GM23338 (cell line): ENCODE measurements at regions not wholly inside any gene's neighbourhood (a gene's known extent, or its start where the extent isn't known, plus 50 kb on each side); places are given as distances from the start of the nearest gene placed in this dataset.

Experiments used
- ATAC-seq: fragments of 200-7000 bp; cut with Tn5 transposase; 3 replicates; pipeline ENCODE4 v1.9.1; 2020
- DNase-seq: peaks from one replicate; pipeline ENCODE4 v3.0.0-alpha.2; 2015; ENCODE audit warnings: low spot score
- H2AFZ ChIP-seq: fragments of 200-600 bp; sonication (generic); 2 replicates; pipeline ENCODE4 v1.8.0; 2016; ENCODE audit warnings: antibody characterized with exemption, mild to moderate bottlenecking, moderate library complexity
- H3F3A ChIP-seq: fragments of 200-600 bp; sonication (generic); replicated peaks from 2 replicates; pipeline ENCODE4 v1.8.0; 2017; ENCODE audit warnings: antibody characterized with exemption, mixed run types, low read depth
- H3K27ac ChIP-seq: fragments of 200-600 bp; sonication (generic); 2 replicates; pipeline ENCODE4 v1.6.1; 2016; ENCODE audit warnings: low read depth
- H3K27me3 ChIP-seq: fragments of 200-600 bp; sonication (generic); 2 replicates; pipeline ENCODE4 v1.8.0; 2016; ENCODE audit warnings: mild to moderate bottlenecking, mixed run types, moderate library complexity; ENCODE audit not compliant: insufficient read depth
- H3K36me3 ChIP-seq: fragments of 200-600 bp; sonication (generic); 2 replicates; pipeline ENCODE4 v1.8.0; 2016; ENCODE audit warnings: mild to moderate bottlenecking; ENCODE audit not compliant: insufficient read depth
- H3K4me1 ChIP-seq: fragments of 200-600 bp; sonication (generic); 2 replicates; pipeline ENCODE4 v1.8.0; 2016; ENCODE audit warnings: mild to moderate bottlenecking, moderate library complexity; ENCODE audit not compliant: insufficient read depth
- H3K4me2 ChIP-seq: fragments of 200-600 bp; sonication (generic); 2 replicates; pipeline ENCODE4 v1.7.1; 2017; ENCODE audit warnings: mixed run types
- H3K4me3 ChIP-seq: fragments of 200-600 bp; sonication (generic); 2 replicates; pipeline ENCODE4 v1.6.1; 2016; ENCODE audit warnings: mixed run types
- H3K79me2 ChIP-seq: fragments of 200-600 bp; sonication (generic); replicated peaks from 2 replicates; pipeline ENCODE4 v1.8.0; 2017; ENCODE audit warnings: mild to moderate bottlenecking; ENCODE audit not compliant: insufficient read depth
- H3K9me2 ChIP-seq: fragments of 200-600 bp; sonication (generic); 2 replicates; pipeline ENCODE4 v1.8.0; 2017; ENCODE audit not compliant: insufficient read depth
- H4K20me1 ChIP-seq: fragments of 200-600 bp; sonication (generic); replicated peaks from 2 replicates; pipeline ENCODE4 v1.8.0; 2017; ENCODE audit warnings: mild to moderate bottlenecking; ENCODE audit not compliant: insufficient read depth
- H3K27ac Mint-ChIP-seq: 2 replicates; pipeline ENCODE4 v1.8.0; 2020; ENCODE audit warnings: inconsistent platforms, mild to moderate bottlenecking, moderate library complexity, mixed read lengths
- H3K27me3 Mint-ChIP-seq: 3 replicates; pipeline ENCODE4 v1.8.0; 2022; ENCODE audit warnings: low read depth, mild to moderate bottlenecking, moderate library complexity, mixed read lengths, inconsistent platforms; ENCODE audit not compliant: insufficient read depth, poor library complexity
- H3K36me3 Mint-ChIP-seq: 3 replicates; pipeline ENCODE4 v1.8.0; 2021; ENCODE audit warnings: low read depth, mild to moderate bottlenecking, inconsistent platforms, moderate library complexity, mixed read lengths
- H3K4me1 Mint-ChIP-seq: 3 replicates; pipeline ENCODE4 v1.8.0; 2020; ENCODE audit warnings: mild to moderate bottlenecking, inconsistent platforms, mixed read lengths
- H3K4me3 Mint-ChIP-seq: 3 replicates; pipeline ENCODE4 v1.8.0; 2021; ENCODE audit warnings: moderate library complexity, mild to moderate bottlenecking, inconsistent platforms, mixed read lengths
- H3K9me3 Mint-ChIP-seq: 3 replicates; pipeline ENCODE4 v1.8.0; 2020; ENCODE audit warnings: moderate library complexity, mild to moderate bottlenecking, inconsistent platforms, mixed read lengths
- CREB1 ChIP-seq: fragments of 250-450 bp; sonication (Bioruptor Pico); IDR thresholded peaks from 2 replicates; pipeline ENCODE4 v1.5.0; 2020; ENCODE audit warnings: low read depth, mild to moderate bottlenecking, moderate library complexity
- EZH2 ChIP-seq: fragments of 200-600 bp; sonication (generic); IDR thresholded peaks from one replicate; pipeline ENCODE4 v1.8.0; 2017; ENCODE audit warnings: antibody characterized with exemption, mild to moderate bottlenecking, low read depth; ENCODE audit not compliant: unreplicated experiment
- EZH2phosphoT487 ChIP-seq: fragments of 200-600 bp; sonication (generic); IDR thresholded peaks from one replicate; pipeline ENCODE4 v1.8.1; 2018; ENCODE audit warnings: antibody characterized with exemption; ENCODE audit not compliant: unreplicated experiment
- JUNB ChIP-seq: IDR thresholded peaks from one replicate; pipeline ENCODE4 v1.6.1; 2016; ENCODE audit warnings: antibody characterized with exemption; ENCODE audit not compliant: unreplicated experiment
- NANOG ChIP-seq: IDR thresholded peaks from 2 replicates; pipeline ENCODE4 v1.6.1; 2016; ENCODE audit warnings: antibody characterized with exemption, borderline replicate concordance
- POLR2AphosphoS5 ChIP-seq: IDR thresholded peaks from 2 replicates; pipeline ENCODE4 v1.6.1; 2016; ENCODE audit warnings: antibody characterized with exemption, low read depth
- STAT1 ChIP-seq: IDR thresholded peaks from one replicate; pipeline ENCODE4 v1.6.1; 2016; ENCODE audit warnings: antibody characterized with exemption; ENCODE audit not compliant: unreplicated experiment
- ZNF114 ChIP-seq: fragments of 250-450 bp; sonication (Bioruptor Pico); IDR thresholded peaks from 2 replicates; pipeline ENCODE4 v1.5.0; 2020; ENCODE audit warnings: mild to moderate bottlenecking, moderate library complexity
- ZNF331 ChIP-seq: fragments of 250-450 bp; sonication (Bioruptor Pico); IDR thresholded peaks from 2 replicates; pipeline ENCODE4 v1.5.0; 2020; ENCODE audit warnings: low read depth, mild to moderate bottlenecking, moderate library complexity
- TF ChIP-seq, protein P1 (sequence below): fragments of 250-450 bp; sonication (Bioruptor Pico); IDR thresholded peaks from 2 replicates; pipeline ENCODE4 v1.5.0; 2020; ENCODE audit warnings: mild to moderate bottlenecking, moderate library complexity
- TF ChIP-seq, protein P2 (sequence below): IDR thresholded peaks from 2 replicates; pipeline ENCODE4 v1.6.1; 2016; ENCODE audit warnings: antibody characterized with exemption
- TF ChIP-seq, protein P3 (sequence below), 2 experiments: fragments of 200-600 bp in 1 of 2; sonication (generic) in 1 of 2; conservative IDR thresholded peaks; 2 replicates each; pipeline versions ENCODE4 v1.5.1 to v1.6.1; 2016 to 2017; ENCODE audit warnings: antibody characterized with exemption in 2 of 2, low read depth in 2 of 2, mild to moderate bottlenecking in 2 of 2, moderate library complexity in 1 of 2
- TF ChIP-seq, protein P4 (sequence below): IDR thresholded peaks from one replicate; pipeline ENCODE4 v1.6.1; 2018; ENCODE audit warnings: antibody characterized with exemption; ENCODE audit not compliant: unreplicated experiment

DNA sequence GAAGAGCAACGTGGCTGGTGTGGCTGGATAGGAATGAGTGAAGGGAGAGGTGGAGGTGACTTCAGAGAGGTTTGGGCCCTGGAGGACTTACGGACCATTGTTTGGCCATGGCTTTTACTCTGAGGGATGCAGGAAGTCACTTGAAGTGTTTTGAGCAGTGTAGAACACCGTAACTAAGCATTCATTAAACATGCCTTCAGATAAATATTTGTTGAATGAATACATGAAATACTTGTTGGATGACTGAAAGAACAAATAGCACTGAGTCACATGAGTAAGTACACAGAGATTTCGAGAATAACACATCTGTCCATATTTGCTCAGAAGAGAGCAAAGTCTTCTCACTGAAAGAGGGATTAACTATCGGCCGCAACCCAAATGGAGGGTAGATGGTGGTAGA lies 182.7 kb upstream of the SNX19 start:
- Histone ChIP-seq H3K4me3 (no peak overlapping the region), H3K27me3 (no peaks in the 10 kb centered on the region), H3K36me3 (no peaks in the 10 kb centered on the region), H2AFZ (no peak overlapping the region; the same call in 1 of the 2 replicates), H4K20me1 (no peaks in the 10 kb centered on the region), H3K27ac (no peak overlapping the region), H3K9me2 (peaks cover 13% of the 10 kb centered on the region), H3F3A (no peaks in the 10 kb centered on the region), H3K4me1 (peaks cover 8% of the 10 kb centered on the region; the same call in 1 of the 2 replicates), H3K79me2 (no peaks in the 10 kb centered on the region), H3K4me2 (no peak overlapping the region)
- no peak for DNase-seq
- Mint-ChIP-seq H3K9me3 (0 out of 3 replicates have a peak, but pooled peaks cover under 1% of the 10 kb centered on the region), H3K27ac (no peak overlapping the region), H3K36me3 (0 out of 3 replicates have a peak, but pooled peaks cover under 1% of the 10 kb centered on the region), H3K4me3 (no peak overlapping the region), H3K27me3 (peaks cover 6% of the 10 kb centered on the region), H3K4me1 (peaks cover 2% of the 10 kb centered on the region; the same call in 1 of the 3 replicates)
- ATAC-seq, result no peak
- TF ChIP-seq EZH2 (no peak), ZNF114 (no peak), NANOG (no peak), JUNB (no peak), POLR2AphosphoS5 (no peak), ZNF331 (CRISPR knock-in tag) (no peak), STAT1 (no peak), CREB1 (CRISPR knock-in tag) (no peak), EZH2phosphoT487 (no peak)
- TF ChIP-seq, protein P1, sequence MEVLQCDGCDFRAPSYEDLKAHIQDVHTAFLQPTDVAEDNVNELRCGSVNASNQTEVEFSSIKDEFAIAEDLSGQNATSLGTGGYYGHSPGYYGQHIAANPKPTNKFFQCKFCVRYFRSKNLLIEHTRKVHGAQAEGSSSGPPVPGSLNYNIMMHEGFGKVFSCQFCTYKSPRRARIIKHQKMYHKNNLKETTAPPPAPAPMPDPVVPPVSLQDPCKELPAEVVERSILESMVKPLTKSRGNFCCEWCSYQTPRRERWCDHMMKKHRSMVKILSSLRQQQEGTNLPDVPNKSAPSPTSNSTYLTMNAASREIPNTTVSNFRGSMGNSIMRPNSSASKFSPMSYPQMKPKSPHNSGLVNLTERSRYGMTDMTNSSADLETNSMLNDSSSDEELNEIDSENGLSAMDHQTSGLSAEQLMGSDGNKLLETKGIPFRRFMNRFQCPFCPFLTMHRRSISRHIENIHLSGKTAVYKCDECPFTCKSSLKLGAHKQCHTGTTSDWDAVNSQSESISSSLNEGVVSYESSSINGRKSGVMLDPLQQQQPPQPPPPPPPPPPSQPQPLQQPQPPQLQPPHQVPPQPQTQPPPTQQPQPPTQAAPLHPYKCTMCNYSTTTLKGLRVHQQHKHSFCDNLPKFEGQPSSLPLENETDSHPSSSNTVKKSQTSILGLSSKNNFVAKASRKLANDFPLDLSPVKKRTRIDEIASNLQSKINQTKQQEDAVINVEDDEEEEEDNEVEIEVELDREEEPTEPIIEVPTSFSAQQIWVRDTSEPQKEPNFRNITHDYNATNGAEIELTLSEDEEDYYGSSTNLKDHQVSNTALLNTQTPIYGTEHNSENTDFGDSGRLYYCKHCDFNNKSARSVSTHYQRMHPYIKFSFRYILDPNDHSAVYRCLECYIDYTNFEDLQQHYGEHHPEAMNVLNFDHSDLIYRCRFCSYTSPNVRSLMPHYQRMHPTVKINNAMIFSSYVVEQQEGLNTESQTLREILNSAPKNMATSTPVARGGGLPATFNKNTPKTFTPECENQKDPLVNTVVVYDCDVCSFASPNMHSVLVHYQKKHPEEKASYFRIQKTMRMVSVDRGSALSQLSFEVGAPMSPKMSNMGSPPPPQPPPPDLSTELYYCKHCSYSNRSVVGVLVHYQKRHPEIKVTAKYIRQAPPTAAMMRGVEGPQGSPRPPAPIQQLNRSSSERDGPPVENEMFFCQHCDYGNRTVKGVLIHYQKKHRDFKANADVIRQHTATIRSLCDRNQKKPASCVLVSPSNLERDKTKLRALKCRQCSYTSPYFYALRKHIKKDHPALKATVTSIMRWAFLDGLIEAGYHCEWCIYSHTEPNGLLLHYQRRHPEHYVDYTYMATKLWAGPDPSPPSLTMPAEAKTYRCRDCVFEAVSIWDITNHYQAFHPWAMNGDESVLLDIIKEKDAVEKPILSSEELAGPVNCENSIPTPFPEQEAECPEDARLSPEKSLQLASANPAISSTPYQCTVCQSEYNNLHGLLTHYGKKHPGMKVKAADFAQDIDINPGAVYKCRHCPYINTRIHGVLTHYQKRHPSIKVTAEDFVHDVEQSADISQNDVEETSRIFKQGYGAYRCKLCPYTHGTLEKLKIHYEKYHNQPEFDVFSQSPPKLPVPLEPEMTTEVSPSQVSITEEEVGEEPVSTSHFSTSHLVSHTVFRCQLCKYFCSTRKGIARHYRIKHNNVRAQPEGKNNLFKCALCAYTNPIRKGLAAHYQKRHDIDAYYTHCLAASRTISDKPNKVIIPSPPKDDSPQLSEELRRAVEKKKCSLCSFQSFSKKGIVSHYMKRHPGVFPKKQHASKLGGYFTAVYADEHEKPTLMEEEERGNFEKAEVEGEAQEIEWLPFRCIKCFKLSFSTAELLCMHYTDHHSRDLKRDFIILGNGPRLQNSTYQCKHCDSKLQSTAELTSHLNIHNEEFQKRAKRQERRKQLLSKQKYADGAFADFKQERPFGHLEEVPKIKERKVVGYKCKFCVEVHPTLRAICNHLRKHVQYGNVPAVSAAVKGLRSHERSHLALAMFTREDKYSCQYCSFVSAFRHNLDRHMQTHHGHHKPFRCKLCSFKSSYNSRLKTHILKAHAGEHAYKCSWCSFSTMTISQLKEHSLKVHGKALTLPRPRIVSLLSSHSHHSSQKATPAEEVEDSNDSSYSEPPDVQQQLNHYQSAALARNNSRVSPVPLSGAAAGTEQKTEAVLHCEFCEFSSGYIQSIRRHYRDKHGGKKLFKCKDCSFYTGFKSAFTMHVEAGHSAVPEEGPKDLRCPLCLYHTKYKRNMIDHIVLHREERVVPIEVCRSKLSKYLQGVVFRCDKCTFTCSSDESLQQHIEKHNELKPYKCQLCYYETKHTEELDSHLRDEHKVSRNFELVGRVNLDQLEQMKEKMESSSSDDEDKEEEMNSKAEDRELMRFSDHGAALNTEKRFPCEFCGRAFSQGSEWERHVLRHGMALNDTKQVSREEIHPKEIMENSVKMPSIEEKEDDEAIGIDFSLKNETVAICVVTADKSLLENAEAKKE, result no peak
- TF ChIP-seq, protein P2, sequence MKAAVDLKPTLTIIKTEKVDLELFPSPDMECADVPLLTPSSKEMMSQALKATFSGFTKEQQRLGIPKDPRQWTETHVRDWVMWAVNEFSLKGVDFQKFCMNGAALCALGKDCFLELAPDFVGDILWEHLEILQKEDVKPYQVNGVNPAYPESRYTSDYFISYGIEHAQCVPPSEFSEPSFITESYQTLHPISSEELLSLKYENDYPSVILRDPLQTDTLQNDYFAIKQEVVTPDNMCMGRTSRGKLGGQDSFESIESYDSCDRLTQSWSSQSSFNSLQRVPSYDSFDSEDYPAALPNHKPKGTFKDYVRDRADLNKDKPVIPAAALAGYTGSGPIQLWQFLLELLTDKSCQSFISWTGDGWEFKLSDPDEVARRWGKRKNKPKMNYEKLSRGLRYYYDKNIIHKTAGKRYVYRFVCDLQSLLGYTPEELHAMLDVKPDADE, result no peak
- TF ChIP-seq, protein P3, sequence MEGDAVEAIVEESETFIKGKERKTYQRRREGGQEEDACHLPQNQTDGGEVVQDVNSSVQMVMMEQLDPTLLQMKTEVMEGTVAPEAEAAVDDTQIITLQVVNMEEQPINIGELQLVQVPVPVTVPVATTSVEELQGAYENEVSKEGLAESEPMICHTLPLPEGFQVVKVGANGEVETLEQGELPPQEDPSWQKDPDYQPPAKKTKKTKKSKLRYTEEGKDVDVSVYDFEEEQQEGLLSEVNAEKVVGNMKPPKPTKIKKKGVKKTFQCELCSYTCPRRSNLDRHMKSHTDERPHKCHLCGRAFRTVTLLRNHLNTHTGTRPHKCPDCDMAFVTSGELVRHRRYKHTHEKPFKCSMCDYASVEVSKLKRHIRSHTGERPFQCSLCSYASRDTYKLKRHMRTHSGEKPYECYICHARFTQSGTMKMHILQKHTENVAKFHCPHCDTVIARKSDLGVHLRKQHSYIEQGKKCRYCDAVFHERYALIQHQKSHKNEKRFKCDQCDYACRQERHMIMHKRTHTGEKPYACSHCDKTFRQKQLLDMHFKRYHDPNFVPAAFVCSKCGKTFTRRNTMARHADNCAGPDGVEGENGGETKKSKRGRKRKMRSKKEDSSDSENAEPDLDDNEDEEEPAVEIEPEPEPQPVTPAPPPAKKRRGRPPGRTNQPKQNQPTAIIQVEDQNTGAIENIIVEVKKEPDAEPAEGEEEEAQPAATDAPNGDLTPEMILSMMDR (conservative IDR thresholded peaks at IDR 0.05; ENCODE audit: low read depth in 2 of 2), result no peak
- TF ChIP-seq, protein P4, sequence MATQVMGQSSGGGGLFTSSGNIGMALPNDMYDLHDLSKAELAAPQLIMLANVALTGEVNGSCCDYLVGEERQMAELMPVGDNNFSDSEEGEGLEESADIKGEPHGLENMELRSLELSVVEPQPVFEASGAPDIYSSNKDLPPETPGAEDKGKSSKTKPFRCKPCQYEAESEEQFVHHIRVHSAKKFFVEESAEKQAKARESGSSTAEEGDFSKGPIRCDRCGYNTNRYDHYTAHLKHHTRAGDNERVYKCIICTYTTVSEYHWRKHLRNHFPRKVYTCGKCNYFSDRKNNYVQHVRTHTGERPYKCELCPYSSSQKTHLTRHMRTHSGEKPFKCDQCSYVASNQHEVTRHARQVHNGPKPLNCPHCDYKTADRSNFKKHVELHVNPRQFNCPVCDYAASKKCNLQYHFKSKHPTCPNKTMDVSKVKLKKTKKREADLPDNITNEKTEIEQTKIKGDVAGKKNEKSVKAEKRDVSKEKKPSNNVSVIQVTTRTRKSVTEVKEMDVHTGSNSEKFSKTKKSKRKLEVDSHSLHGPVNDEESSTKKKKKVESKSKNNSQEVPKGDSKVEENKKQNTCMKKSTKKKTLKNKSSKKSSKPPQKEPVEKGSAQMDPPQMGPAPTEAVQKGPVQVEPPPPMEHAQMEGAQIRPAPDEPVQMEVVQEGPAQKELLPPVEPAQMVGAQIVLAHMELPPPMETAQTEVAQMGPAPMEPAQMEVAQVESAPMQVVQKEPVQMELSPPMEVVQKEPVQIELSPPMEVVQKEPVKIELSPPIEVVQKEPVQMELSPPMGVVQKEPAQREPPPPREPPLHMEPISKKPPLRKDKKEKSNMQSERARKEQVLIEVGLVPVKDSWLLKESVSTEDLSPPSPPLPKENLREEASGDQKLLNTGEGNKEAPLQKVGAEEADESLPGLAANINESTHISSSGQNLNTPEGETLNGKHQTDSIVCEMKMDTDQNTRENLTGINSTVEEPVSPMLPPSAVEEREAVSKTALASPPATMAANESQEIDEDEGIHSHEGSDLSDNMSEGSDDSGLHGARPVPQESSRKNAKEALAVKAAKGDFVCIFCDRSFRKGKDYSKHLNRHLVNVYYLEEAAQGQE, result no peak
